CD4-positive, alpha-beta T cell treated with Interleukin-17A for 1 hour (primary cell): ENCODE measurements at regions not wholly inside any gene's neighbourhood (a gene's known extent, or its start where the extent isn't known, plus 50 kb on each side); places are given as distances from the start of the nearest gene placed in this dataset.
A peak's percentile ranks its signal among the peaks of the same experiment; 100 is the strongest.

ENCODE experiments used
- DNase-seq: peaks from one replicate; pipeline ENCODE4 v3.0.0-alpha.2; 2020

- no peak for DNase-seq
Observed at GRCh38 chr5:159424123-159424522, 93.8 kb upstream of the IL12B start.

- no peak for DNase-seq
Observed at GRCh38 chr5:159426694-159427093, 96.4 kb upstream of the IL12B start.

- peak; percentile 28 for DNase-seq
Observed at GRCh38 chr5:159427180-159428012, 97.1 kb upstream of the IL12B start.

GRCh38 chr5:159430361-159431012 lies 100.2 kb upstream of the IL12B start:
- no peak for DNase-seq

- no peak for DNase-seq
Observed at GRCh38 chr5:159435855-159436254, 105.6 kb upstream of the IL12B start.

GRCh38 chr5:159438092-159438491 lies 107.8 kb upstream of the IL12B start:
- no peak for DNase-seq

GRCh38 chr5:159439002-159439401 lies 108.7 kb upstream of the IL12B start:
- no peak for DNase-seq

GRCh38 chr5:159440235-159440634 lies 109.9 kb upstream of the IL12B start:
- DNase-seq: no peak

GRCh38 chr5:159440968-159441367 lies 110.7 kb upstream of the IL12B start:
- DNase-seq: no peak

- DNase-seq: no peak
Observed at GRCh38 chr5:159441441-159441840, 111.2 kb upstream of the IL12B start.

- no peak for DNase-seq
Observed at GRCh38 chr5:159442206-159442850, 112.0 kb upstream of the IL12B start.

- peak; percentile 53 for DNase-seq
Observed at GRCh38 chr5:159444441-159445082, 114.3 kb upstream of the IL12B start.

GRCh38 chr5:159447116-159447515 lies 116.8 kb upstream of the IL12B start:
- no peak for DNase-seq

- no peak for DNase-seq
Observed at GRCh38 chr5:159448841-159449407, 118.6 kb upstream of the IL12B start.

GRCh38 chr5:159449925-159450324 lies 119.6 kb upstream of the IL12B start:
- no peak for DNase-seq

- DNase-seq: no peak
Observed at GRCh38 chr5:159450417-159450816, 120.1 kb upstream of the IL12B start.

- DNase-seq: no peak
Observed at GRCh38 chr5:159451197-159452052, 121.1 kb upstream of the IL12B start.

GRCh38 chr5:159452480-159453167 lies 122.3 kb upstream of the IL12B start:
- DNase-seq: no peak

- DNase-seq: no peak
Observed at GRCh38 chr5:159453209-159453608, 122.9 kb upstream of the IL12B start.

- no peak for DNase-seq
Observed at GRCh38 chr5:159456261-159456660, 126.0 kb upstream of the IL12B start.

- peak; percentile 8 for DNase-seq
Observed at GRCh38 chr5:159456722-159457465, 126.6 kb upstream of the IL12B start.
